Endothelial cell of umbilical vein (primary cell): ENCODE measurements at regions not wholly inside any gene's neighbourhood (a gene's known extent, or its start where the extent isn't known, plus 50 kb on each side); places are given as distances from the start of the nearest gene placed in this dataset.

Experiments
- BruUV-seq: library from RNA; stranded (reverse); fragments of 400-500 nt; replicated peaks from 2 replicates; lab custom pipeline; 2021; lab: Mats Ljungman, UMichigan
- CTCF ChIA-PET: fragments of 300-600, 350-600 bp; sonication (Branson Sonifier 250); formaldehyde crosslinking; loops from one replicate; lab custom pipeline; 2021; ENCODE audit warnings: antibody characterized with exemption, inconsistent platforms; lab: Charles Lee
- POLR2A ChIA-PET: fragments of 300-600, 350-600 bp; sonication (Branson Sonifier 250); formaldehyde crosslinking; loops from one replicate; lab custom pipeline; 2021; ENCODE audit warnings: antibody characterized with exemption, inconsistent platforms; lab: Charles Lee
- DNase-seq: peaks from one replicate; pipeline ENCODE4 v3.0.0-alpha.2; 2011; ENCODE audit warnings: low read depth, low spot score
- FAIRE-seq: peaks from 2 replicates; lab custom pipeline; 2011; peaks lifted over from hg19 to GRCh38; lab: Jason Lieb, UNC
- H2AFZ ChIP-seq: 2 replicates; pipeline ENCODE4 v1.6.0; 2012; ENCODE audit warnings: low read depth, low read length, control low read depth, inconsistent platforms
- H3K27ac ChIP-seq: 2 replicates; pipeline ENCODE4 v1.5.1; 2011; ENCODE audit warnings: low read depth, mild to moderate bottlenecking, control low read depth, low read length, moderate library complexity; ENCODE audit not compliant: insufficient read depth
- H3K27me3 ChIP-seq, 2 experiments: 2 replicates each; pipeline versions ENCODE4 v1.6.0 to v1.6.1; 2011; ENCODE audit warnings: low read length in 2 of 2, mixed read lengths in 1 of 2; ENCODE audit not compliant: control insufficient read depth in 2 of 2, insufficient read depth in 2 of 2
- H3K36me3 ChIP-seq, 2 experiments: 2 replicates in 1 of 2; 3 replicates in 1 of 2; pipeline ENCODE4 v1.5.1; 2011; ENCODE audit warnings: low read length in 2 of 2, mild to moderate bottlenecking in 1 of 2, moderate library complexity in 1 of 2; ENCODE audit not compliant: control insufficient read depth in 2 of 2, insufficient read depth in 2 of 2; ENCODE audit errors: extremely low read depth in 1 of 2
- H3K4me1 ChIP-seq: 3 replicates; pipeline ENCODE4 v1.5.1; 2011; ENCODE audit warnings: mild to moderate bottlenecking, low read length; ENCODE audit not compliant: control insufficient read depth, insufficient read depth; ENCODE audit errors: extremely low read depth
- H3K4me2 ChIP-seq: 2 replicates; pipeline ENCODE4 v1.6.1; 2011; ENCODE audit warnings: low read length, control low read depth, mixed read lengths; ENCODE audit not compliant: insufficient read depth
- H3K4me3 ChIP-seq, 3 experiments: fragments of 200-600 bp in 1 of 3; sonication (generic), shearing (Covaris generic) in 1 of 3; replicated peaks in 1 of 3; 2 replicates each; pipeline ENCODE4 v1.5.1; 2011 to 2016; ENCODE audit warnings: control low read depth in 3 of 3, low read length in 3 of 3, mild to moderate bottlenecking in 2 of 3, inconsistent platforms in 1 of 3, low read depth in 1 of 3, moderate library complexity in 1 of 3; ENCODE audit not compliant: insufficient read depth in 1 of 3
- H3K79me2 ChIP-seq: 2 replicates; pipeline ENCODE4 v1.6.0; 2012; ENCODE audit warnings: low read length, inconsistent platforms; ENCODE audit not compliant: control insufficient read depth, insufficient read depth
- H3K9ac ChIP-seq: replicated peaks from 2 replicates; pipeline ENCODE3; 2011; ENCODE audit warnings: low read length, control low read depth; ENCODE audit not compliant: insufficient read depth; ENCODE audit errors: extremely low read depth
- H3K9me1 ChIP-seq: replicated peaks from 3 replicates; pipeline ENCODE4 v1.6.0; 2011; ENCODE audit warnings: mild to moderate bottlenecking, low read length; ENCODE audit not compliant: control insufficient read depth, insufficient read depth; ENCODE audit errors: extremely low read depth
- H3K9me3 ChIP-seq: replicated peaks from 2 replicates; pipeline ENCODE4 v1.5.1; 2012; ENCODE audit warnings: low read length, inconsistent platforms; ENCODE audit not compliant: control insufficient read depth, insufficient read depth
- H4K20me1 ChIP-seq: replicated peaks from 2 replicates; pipeline ENCODE3; 2011; ENCODE audit warnings: mild to moderate bottlenecking, low read length; ENCODE audit not compliant: control insufficient read depth, insufficient read depth; ENCODE audit errors: extremely low read depth
- CTCF ChIP-seq, 2 donors: IDR thresholded peaks; 1 replicate in 1 of 2; 2 replicates in 1 of 2; pipeline ENCODE4 v1.5.1; 2011; ENCODE audit warnings: low read length in 2 of 2, mild to moderate bottlenecking in 2 of 2, moderate library complexity in 2 of 2, control low read depth in 1 of 2, inconsistent platforms in 1 of 2, low read depth in 1 of 2; ENCODE audit not compliant: insufficient read depth in 1 of 2; ENCODE audit errors: extremely low read depth in 1 of 2
- EZH2 ChIP-seq: IDR thresholded peaks from 2 replicates; pipeline ENCODE4 v1.6.1; 2012; ENCODE audit warnings: borderline replicate concordance, low read depth, mild to moderate bottlenecking, moderate library complexity, low read length, inconsistent platforms; ENCODE audit not compliant: severe bottlenecking
- GATA2 ChIP-seq: IDR thresholded peaks from 2 replicates; pipeline ENCODE4 v1.7.0; 2011; ENCODE audit warnings: low read depth, mild to moderate bottlenecking, moderate library complexity, mixed read lengths, low read length; ENCODE audit not compliant: insufficient read length, insufficient read depth
- POLR2AphosphoS5 ChIP-seq: IDR thresholded peaks from 2 replicates; pipeline ENCODE4 v1.6.1; 2012; ENCODE audit warnings: low read depth, mild to moderate bottlenecking, control low read depth, low read length, moderate library complexity; ENCODE audit not compliant: insufficient read depth
- dilution Hi-C: fragments of 300-500 bp; cut with MboI; formaldehyde crosslinking; loops from one replicate; pipeline ENCODE4 v1.15.0; 2019; ENCODE audit warnings: low sequenced_read_pairs; ENCODE audit not compliant: extremely low pct_ligation_motif_present
- intact Hi-C: fragments of 100-400 bp; cut with micrococcal nuclease; formaldehyde crosslinking; loops from one replicate; pipeline ENCODE4 v1.10.0; 2022

DNA sequence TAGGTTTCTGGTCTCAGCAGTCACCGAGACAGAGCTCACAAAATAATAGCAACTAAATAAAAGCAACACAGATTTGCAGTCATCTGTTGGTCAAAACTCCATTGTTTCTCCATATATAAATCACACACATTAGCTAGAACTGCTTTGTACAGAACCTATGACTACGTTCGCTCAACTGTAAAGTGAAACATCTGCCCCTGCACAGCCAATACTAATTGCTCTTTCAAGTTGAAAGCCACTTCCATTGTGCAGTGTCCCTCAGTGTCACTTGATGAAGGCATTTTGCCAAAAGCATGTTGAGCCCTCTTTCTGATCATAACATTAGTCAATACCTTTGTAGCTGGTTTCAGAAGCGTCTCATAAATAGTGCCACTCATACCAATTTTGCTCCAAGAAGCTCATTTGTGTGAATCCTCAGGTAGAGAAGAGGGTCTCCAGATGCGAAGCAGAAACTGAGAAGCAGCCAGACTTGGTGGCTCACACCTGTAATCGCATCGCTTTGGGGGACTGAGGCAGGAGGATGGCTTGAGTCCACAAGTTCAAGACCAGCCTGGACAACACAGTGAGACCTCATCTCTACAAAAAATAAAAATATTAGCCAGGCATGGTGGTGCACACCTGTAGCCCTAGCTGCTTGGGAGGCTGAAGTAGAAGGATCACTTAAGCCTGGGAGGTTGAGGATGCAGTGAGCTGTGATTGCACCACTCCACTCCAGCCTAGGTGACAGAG lies 68.9 kb downstream of the PERP start:
- Histone ChIP-seq H3K36me3 (no peaks in the 10 kb centered on the region), H3K9ac (no peak overlapping the region), H2AFZ (no peak overlapping the region), H3K27ac (no peak overlapping the region), H3K4me1 (no peaks in the 10 kb centered on the region), H4K20me1 (no peaks in the 10 kb centered on the region), H3K27me3 (no peaks in the 10 kb centered on the region), H3K9me3 (no peaks in the 10 kb centered on the region), H3K79me2 (no peaks in the 10 kb centered on the region), H3K4me2 (no peak overlapping the region), H3K4me3 (no peak overlapping the region), H3K9me1 (no peaks in the 10 kb centered on the region)
- no peak for DNase-seq
- ChIA-PET POLR2A (no interaction called here), CTCF (interaction anchor here (0.9 to 1.0 kb wide), 2 partner anchors 31 to 35 kb away, joined by 3 to 5 read pairs; no protein-coding TSS in a partner anchor)
- TF ChIP-seq POLR2AphosphoS5 (no peak), CTCF (IDR thresholded peaks at IDR 0.05; ENCODE audit: extremely low read depth in 1 of 2, insufficient read depth in 1 of 2, low read depth in 1 of 2, low read length in 2 of 2) (no peak), EZH2 (no peak), GATA2 (no peak)
- no TSS peak for BruUV-seq
- no peak for FAIRE-seq
- intact Hi-C loops: no loop called here
- dilution Hi-C loops: no loop called here
